Activated naive CD8-positive, alpha-beta T cell (primary cell): ENCODE measurements at regions not wholly inside any gene's neighbourhood (a gene's known extent, or its start where the extent isn't known, plus 50 kb on each side); places are given as distances from the start of the nearest gene placed in this dataset.

ENCODE experiments used
- H3K27ac Mint-ChIP-seq: one replicate; pipeline ENCODE4 v1.8.0; 2021; ENCODE audit warnings: mixed read lengths
- H3K27me3 Mint-ChIP-seq: one replicate; pipeline ENCODE4 v1.8.0; 2021; ENCODE audit warnings: mixed read lengths
- H3K36me3 Mint-ChIP-seq: one replicate; pipeline ENCODE4 v1.8.0; 2021; ENCODE audit warnings: mixed read lengths
- H3K4me1 Mint-ChIP-seq: one replicate; pipeline ENCODE4 v1.8.0; 2021; ENCODE audit warnings: low read depth, mixed read lengths
- H3K4me3 Mint-ChIP-seq: one replicate; pipeline ENCODE4 v1.8.0; 2021; ENCODE audit warnings: mild to moderate bottlenecking, mixed read lengths
- H3K9me3 Mint-ChIP-seq: one replicate; pipeline ENCODE4 v1.8.0; 2021; ENCODE audit warnings: low read depth, mixed read lengths

DNA sequence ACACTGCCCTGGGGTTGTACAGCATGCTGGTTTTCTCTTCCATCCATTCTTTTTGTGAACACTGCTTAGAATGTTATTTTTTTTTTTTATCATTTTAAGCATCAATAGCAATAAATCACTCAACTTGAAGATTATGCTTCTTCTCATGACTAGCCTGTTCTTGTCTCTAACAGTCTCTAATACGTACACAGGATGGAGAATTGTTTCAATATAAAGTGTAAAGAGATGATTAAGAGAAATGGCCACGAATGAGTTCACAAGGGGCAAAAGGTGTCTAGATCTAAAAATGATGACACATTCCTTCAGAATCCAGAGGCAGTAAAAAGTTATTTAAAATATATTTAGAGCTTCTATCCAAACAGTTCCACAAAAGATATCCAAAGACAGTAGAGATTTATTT lies 390.2 kb downstream of the HDGFL1 start:
- Mint-ChIP-seq H3K27me3 (no peaks in the 10 kb centered on the region), H3K36me3 (no peaks in the 10 kb centered on the region), H3K4me3 (no peak overlapping the region), H3K4me1 (peaks cover 9% of the 10 kb centered on the region), H3K9me3 (peaks cover 11% of the 10 kb centered on the region), H3K27ac (no peak overlapping the region)

DNA sequence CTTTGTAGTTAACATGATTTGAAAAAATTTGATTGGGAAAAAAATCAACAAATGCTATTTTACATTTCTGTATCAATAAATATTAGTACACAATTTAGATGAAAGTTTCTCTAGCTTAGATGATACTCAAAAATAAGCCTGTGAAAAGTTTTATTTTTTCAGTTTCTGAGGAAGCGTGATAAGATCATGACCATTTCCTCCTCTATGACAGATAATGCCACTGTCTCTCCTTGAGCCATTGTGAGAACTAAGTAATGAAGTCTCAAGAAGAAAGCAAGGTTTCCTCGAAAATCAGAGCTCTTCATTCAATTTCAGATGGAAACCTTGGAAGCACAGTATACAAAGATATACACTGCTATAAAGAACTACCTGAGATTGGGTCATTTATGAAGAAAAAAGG lies 395.0 kb downstream of the HDGFL1 start:
- Mint-ChIP-seq H3K27me3 (no peaks in the 10 kb centered on the region), H3K36me3 (no peaks in the 10 kb centered on the region), H3K4me3 (no peak overlapping the region), H3K9me3 (no peaks in the 10 kb centered on the region), H3K27ac (no peak overlapping the region), H3K4me1 (no peaks in the 10 kb centered on the region)

DNA sequence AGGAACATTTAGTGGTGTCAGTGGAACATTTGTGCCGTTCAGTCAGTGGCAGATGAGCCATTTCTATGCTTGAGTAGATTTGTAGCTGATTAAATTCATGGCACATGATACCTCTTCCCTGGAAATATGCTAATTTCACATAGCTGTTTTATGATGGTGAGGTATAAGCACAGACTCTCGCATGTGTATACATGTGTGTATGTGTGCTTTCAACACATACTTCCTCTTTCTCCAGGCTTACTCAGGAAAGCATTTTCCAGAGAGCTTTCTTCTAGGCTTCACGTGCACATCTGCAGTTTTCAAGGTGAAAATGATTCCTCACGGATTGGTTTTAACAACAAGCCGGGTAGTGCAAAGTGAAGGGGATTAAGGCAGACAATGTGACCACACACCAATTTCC lies 396.5 kb downstream of the HDGFL1 start:
- no peaks in the 10 kb centered on the region for H3K4me1 Mint-ChIP-seq
- H3K27ac Mint-ChIP-seq = no peak overlapping the region
- no peaks in the 10 kb centered on the region for H3K9me3 Mint-ChIP-seq
- no peaks in the 10 kb centered on the region for H3K27me3 Mint-ChIP-seq
- no peak overlapping the region for H3K4me3 Mint-ChIP-seq
- H3K36me3 Mint-ChIP-seq = no peaks in the 10 kb centered on the region

DNA sequence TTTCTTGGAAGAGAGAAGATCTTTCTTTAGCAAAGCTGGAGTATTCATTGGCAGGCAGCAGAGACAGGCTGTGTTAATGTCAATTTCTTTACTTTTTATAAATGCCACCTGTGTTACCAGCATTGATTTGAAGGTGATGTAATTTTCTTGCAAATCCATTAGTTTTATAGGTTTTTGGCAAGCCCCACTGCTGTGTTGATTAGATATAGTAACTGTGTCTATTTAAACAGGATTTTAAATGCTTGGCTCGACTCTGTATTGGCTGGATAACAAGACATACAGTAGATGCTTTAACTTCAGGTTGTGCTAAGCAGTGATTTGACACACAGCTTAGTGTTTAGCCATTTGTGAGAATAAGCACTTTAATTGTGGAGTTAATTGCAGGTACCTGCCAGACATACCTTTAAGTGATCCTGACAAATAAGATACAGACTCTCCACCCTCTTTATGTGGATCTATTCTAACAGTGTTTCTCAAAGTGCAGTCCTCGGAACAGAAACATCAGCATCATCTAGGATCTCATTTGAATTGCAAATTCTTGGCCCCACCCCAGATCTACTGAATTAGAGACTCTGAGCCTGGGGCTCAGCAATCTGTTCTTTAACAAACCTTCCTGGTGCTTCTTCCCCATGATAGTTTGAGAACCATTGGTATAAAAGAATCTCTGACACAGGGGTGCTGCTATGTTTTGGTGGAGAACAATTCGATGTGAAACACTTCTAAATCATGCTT lies 397.5 kb downstream of the HDGFL1 start:
- Mint-ChIP-seq H3K4me3 (no peak overlapping the region), H3K27ac (no peak overlapping the region), H3K4me1 (no peaks in the 10 kb centered on the region), H3K9me3 (no peaks in the 10 kb centered on the region), H3K27me3 (no peaks in the 10 kb centered on the region), H3K36me3 (no peaks in the 10 kb centered on the region)

DNA sequence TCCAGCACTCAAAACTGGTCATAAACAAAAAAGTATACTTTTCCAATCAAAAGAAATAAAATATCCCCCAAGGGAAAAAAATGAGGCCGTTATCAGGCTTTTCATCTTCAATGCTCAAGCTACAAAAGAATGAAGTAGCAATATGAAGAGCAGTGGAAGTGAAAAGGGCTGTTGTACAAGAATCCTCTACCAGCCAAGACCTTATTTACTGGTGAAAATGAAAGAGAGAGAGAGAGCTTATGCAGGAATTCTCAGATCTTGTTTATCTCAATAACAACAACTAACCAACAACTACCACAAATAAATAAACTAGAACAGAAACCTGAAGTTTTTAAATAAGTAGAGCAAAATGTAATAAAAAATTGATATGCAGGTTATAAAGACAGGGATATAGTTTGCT lies 400.6 kb downstream of the HDGFL1 start:
- Mint-ChIP-seq H3K27me3 (no peaks in the 10 kb centered on the region), H3K9me3 (no peaks in the 10 kb centered on the region), H3K4me3 (no peak overlapping the region), H3K4me1 (no peaks in the 10 kb centered on the region), H3K27ac (no peak overlapping the region), H3K36me3 (no peaks in the 10 kb centered on the region)

DNA sequence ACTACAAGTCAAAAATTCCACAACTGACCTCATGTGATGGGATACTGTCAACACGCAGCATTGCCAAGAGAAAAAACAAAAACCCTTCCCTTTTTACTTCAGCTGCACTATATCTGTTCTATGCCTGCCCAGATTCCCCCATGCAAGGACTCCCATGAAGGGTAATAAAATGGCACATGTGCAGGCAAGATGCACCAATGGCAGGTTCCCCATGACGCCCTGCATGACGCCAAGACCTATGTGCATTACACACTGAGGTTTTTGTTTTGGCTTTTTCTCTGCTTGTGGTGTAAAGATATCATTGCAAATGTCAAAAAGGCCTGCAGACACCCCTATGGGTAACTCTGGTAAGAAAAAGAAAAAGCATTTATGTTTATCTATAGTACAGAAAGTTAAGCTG lies 403.4 kb downstream of the HDGFL1 start:
- H3K27ac Mint-ChIP-seq = no peak overlapping the region
- H3K4me3 Mint-ChIP-seq = no peak overlapping the region
- H3K36me3 Mint-ChIP-seq = no peaks in the 10 kb centered on the region
- no peaks in the 10 kb centered on the region for H3K9me3 Mint-ChIP-seq
- H3K27me3 Mint-ChIP-seq = no peaks in the 10 kb centered on the region
- no peaks in the 10 kb centered on the region for H3K4me1 Mint-ChIP-seq

DNA sequence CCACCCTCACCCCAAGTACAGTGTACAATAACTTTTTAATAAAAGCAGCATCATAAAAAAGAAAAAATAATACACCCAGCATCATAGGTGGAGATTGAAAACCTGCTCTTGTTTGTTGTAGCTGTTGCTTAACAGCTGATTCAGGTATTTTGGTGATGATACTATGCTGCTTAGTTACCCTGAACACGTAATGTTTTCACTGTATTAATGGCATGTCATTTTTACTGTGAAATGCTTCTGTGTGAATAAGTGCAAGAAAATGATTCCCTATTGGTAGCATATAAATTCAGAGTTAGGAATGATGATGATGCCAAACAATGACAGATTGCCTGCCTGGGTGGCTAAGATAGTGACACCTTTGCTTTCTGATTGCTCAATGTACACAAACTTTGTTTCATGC lies 405.7 kb downstream of the HDGFL1 start:
- Mint-ChIP-seq H3K9me3 (peaks cover 3% of the 10 kb centered on the region), H3K4me1 (no peaks in the 10 kb centered on the region), H3K36me3 (no peaks in the 10 kb centered on the region), H3K27ac (no peak overlapping the region), H3K27me3 (no peaks in the 10 kb centered on the region), H3K4me3 (no peak overlapping the region)

DNA sequence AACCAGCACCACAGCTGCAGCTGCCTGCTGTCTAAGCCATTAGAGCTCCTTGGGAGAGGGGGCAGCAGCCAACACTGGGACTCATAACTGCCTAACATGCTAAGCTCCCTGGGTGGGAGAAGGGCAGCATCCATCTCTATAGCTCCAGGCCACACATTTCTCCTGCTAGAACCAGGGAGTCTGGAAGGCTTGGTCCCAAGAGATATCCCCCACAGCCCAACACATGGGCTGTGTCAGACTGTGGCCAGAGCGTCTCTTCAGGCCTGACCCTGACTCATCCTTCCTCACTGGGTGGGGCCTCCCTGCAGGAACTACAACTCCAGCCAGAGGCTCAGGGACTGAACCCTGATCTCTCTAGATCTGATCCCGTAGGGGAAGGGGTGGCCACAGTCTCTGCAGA lies 411.1 kb downstream of the HDGFL1 start:
- H3K36me3 Mint-ChIP-seq = no peaks in the 10 kb centered on the region
- no peaks in the 10 kb centered on the region for H3K4me1 Mint-ChIP-seq
- no peaks in the 10 kb centered on the region for H3K27me3 Mint-ChIP-seq
- no peak overlapping the region for H3K27ac Mint-ChIP-seq
- H3K4me3 Mint-ChIP-seq = no peak overlapping the region
- H3K9me3 Mint-ChIP-seq = peaks cover 3% of the 10 kb centered on the region

DNA sequence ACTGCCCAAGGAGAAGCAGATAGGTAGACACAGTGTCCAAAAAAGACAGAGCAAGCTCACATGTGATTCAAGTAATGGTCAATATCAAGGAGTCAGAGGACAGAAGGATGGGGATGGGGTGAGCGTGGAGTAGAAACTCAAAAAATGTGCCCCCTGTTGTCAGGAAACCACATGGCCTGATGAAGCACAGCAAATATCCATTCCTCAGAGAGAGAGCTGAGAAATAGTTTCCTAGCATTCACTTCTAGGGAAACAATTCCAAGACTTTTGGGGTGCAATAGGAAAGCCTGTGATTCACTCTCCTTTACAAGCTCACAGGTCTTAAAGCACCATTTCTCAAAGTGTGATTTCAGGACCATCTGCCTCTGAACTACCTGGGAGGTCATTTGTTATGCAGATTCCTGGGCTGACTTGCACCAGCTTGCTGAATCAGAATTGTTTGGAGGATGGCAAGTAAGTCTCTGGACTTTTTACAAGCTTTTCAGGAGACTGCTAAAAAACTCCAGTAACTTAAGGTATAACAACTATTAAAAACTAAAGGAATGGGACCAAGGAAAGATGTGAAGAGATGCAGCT lies 432.8 kb downstream of the HDGFL1 start:
- no peaks in the 10 kb centered on the region for H3K4me1 Mint-ChIP-seq
- H3K36me3 Mint-ChIP-seq = no peaks in the 10 kb centered on the region
- H3K4me3 Mint-ChIP-seq = no peak overlapping the region
- H3K27ac Mint-ChIP-seq = no peak overlapping the region
- H3K27me3 Mint-ChIP-seq = no peaks in the 10 kb centered on the region
- peaks cover 5% of the 10 kb centered on the region for H3K9me3 Mint-ChIP-seq

DNA sequence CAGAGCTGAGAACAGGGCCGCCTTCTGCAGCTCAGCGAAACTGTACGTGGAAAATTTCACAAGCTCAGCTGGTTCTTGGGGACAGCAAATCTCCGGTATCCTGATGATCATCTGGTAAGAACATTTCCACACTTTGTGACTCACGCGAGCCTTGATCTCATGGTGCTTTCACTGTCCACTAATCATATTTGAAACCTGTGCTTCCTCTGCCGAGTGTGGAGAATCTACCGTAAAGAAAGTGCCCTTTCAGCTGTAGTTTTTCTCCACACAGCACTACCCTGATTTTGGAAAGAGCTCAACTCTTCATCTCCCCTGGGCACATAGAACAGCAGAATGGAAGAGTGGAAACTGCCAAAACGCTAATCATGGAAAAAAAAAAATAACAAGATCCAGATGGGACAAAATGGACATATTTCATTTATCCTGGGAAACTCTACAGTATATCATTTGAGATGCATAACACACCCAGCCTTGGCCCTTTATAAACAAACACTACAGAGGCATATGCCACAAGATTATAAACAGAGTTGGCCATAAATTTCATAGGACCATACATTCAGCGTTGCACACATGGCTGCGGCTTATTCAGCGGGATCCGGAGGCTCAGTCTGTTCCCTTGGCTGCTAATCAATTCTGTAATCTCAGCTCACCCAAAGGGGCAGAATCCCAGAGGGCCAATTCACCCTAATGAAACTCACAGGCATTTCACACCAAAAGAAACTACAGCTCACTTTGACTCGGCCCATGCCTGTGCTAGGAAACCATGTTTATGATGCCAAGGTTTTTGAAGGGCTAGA lies 434.5 kb downstream of the HDGFL1 start:
- Mint-ChIP-seq H3K27ac (no peak overlapping the region), H3K36me3 (no peaks in the 10 kb centered on the region), H3K4me1 (no peaks in the 10 kb centered on the region), H3K9me3 (peaks cover 5% of the 10 kb centered on the region), H3K4me3 (no peak overlapping the region), H3K27me3 (no peaks in the 10 kb centered on the region)

DNA sequence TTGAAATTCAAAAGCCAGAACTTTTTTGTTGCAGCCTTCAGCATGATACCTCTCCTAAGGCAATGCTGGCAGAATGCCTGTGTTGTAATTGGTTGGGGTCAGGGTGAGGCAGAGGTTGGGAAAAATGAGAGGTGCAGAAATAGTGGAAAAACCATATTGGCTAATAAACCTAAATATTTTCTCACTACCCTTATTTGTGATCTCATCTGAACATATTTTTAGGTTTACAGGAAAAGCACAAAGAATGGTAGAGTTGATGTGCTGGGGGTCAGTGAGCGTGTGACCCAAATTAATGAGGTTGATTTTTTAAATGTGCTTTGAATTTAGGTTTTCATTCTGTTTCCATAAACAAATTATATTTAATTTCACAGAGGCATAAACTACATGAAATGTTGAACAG lies 437.3 kb downstream of the HDGFL1 start:
- no peaks in the 10 kb centered on the region for H3K27me3 Mint-ChIP-seq
- no peak overlapping the region for H3K27ac Mint-ChIP-seq
- H3K4me1 Mint-ChIP-seq = no peaks in the 10 kb centered on the region
- H3K4me3 Mint-ChIP-seq = no peak overlapping the region
- H3K36me3 Mint-ChIP-seq = no peaks in the 10 kb centered on the region
- peaks cover 10% of the 10 kb centered on the region for H3K9me3 Mint-ChIP-seq

DNA sequence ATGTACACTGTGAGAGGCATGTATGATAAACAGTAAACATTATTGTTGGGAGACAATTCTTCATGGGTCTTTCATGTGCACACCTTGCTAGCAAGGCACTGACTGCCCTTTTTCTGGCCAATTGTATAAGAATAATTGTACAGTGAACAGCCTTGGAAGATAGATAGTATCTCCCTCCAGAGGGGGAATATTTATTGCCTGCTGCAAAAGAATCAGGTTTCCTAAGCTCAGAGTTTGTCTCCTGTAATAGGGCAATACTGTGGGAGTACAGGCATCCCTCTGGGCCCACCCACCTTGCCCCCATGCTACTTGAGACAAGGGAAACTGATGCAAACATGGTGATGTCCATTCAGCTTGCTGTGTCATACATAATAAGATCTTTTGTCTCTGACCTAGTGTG lies 442.2 kb downstream of the HDGFL1 start:
- H3K27me3 Mint-ChIP-seq = no peaks in the 10 kb centered on the region
- H3K4me1 Mint-ChIP-seq = no peaks in the 10 kb centered on the region
- H3K9me3 Mint-ChIP-seq = peaks cover 10% of the 10 kb centered on the region
- no peaks in the 10 kb centered on the region for H3K36me3 Mint-ChIP-seq
- H3K27ac Mint-ChIP-seq = no peak overlapping the region
- no peak overlapping the region for H3K4me3 Mint-ChIP-seq

DNA sequence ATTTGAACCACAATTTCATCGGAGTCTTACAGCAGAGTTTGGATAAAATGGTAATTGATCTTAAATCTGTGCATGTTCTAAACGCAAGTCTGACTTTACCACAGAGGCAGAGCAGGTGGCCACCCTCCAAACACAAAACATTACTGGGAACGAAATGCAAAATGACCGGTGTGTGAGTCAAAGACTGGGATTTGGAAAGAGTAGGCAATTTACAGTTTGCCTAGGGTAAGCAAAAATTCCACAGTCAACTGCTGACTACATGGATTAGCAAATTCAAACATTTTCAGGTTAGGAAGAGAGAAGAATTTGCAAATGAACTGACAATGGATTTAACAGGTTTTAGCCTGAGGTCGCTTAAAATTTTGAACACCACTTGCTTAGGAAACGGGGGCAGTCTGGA lies 444.4 kb downstream of the HDGFL1 start:
- Mint-ChIP-seq H3K4me1 (no peaks in the 10 kb centered on the region), H3K36me3 (no peaks in the 10 kb centered on the region), H3K4me3 (no peak overlapping the region), H3K27ac (no peak overlapping the region), H3K9me3 (peaks cover 10% of the 10 kb centered on the region), H3K27me3 (no peaks in the 10 kb centered on the region)

DNA sequence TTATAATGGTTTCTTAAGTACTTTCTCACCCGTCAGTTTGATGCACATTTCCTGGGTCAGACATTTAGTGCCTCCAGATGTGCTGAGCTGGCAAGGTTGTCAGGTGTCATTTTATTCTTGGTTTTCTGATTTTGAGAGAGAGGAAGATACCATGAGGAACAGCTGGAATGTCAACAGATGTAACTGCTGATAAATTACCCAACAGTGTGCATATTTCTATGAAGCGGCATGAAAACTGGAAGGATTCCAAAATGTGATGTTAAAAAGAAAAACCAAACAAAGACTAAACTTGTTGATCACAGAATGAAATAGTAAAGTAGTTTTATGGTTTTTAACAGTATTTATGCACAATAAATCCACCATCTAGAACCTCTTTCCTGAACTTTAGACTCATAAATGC lies 447.3 kb downstream of the HDGFL1 start:
- H3K9me3 Mint-ChIP-seq = no peaks in the 10 kb centered on the region
- H3K36me3 Mint-ChIP-seq = no peaks in the 10 kb centered on the region
- no peak overlapping the region for H3K27ac Mint-ChIP-seq
- H3K4me3 Mint-ChIP-seq = no peak overlapping the region
- no peaks in the 10 kb centered on the region for H3K4me1 Mint-ChIP-seq
- no peaks in the 10 kb centered on the region for H3K27me3 Mint-ChIP-seq

DNA sequence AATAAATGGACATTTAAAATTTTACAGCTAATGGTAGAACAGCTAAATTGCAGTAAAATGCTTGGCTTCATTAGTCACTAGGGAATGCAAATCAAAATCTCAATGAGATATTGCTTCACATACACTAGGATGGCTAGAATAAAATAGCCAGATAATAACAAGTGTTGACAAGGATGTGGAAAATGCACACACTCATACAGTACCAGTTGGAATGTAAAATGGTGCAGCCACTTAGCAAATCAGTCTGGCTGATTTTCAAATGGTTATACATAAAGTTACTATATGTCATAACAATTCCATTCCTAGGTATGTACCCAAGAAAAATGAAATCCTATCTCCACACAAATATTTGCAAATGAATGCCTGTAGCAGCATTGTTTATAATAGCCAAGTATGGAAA lies 452.1 kb downstream of the HDGFL1 start:
- Mint-ChIP-seq H3K36me3 (no peaks in the 10 kb centered on the region), H3K4me1 (no peaks in the 10 kb centered on the region), H3K4me3 (no peak overlapping the region), H3K27ac (no peak overlapping the region), H3K9me3 (no peaks in the 10 kb centered on the region), H3K27me3 (no peaks in the 10 kb centered on the region)
